GM18499 (cell line): ENCODE measurements at regions not wholly inside any gene's neighbourhood (a gene's known extent, or its start where the extent isn't known, plus 50 kb on each side); places are given as distances from the start of the nearest gene placed in this dataset.

Experiments
- ATAC-seq: cut with Tn5 transposase; IDR thresholded peaks from one replicate; pipeline ENCODE4 v1.9.1; 2021; ENCODE audit warnings: moderate number of reproducible peaks; ENCODE audit not compliant: insufficient read depth, unreplicated experiment

DNA sequence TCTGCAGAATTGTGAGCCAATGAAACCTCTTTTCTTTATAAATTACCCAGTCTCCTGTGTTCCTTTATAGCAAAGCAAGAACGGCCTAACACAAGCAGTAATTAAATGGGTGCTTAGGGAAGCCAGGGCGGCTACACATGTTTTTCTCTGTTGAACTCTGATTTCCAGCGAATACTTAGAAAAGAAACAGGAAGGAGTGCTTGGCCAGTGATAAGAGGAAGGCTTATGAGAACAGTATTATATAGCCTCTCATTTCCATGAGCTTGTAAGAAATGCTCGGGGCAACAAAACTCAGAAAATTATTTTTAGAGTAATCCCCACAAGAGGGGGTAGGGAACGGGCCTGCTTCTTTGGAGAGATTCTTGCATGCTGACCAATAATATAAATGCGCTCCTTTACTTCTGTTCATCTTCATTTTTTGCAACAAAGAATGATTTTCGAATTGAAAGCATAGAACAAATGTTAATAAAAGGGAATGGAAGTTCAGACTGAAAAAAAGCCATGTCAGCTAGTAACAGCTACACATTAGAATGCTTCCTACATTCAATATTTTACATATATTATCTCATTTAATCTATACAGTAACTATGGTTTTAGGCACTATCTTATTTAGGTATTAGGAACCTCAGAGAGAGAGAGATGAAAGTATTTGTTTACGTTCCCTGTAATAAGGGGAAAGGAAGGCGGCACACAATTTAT is 49.7 kb upstream of the CCDC85A start:
- ATAC-seq, result no peak
